Transverse colon (tissue), 4 donors: ENCODE measurements at regions not wholly inside any gene's neighbourhood (a gene's known extent, or its start where the extent isn't known, plus 50 kb on each side); places are given as distances from the start of the nearest gene placed in this dataset.

ENCODE experiments used
- DNase-seq: peaks from one replicate; pipeline ENCODE4 v3.0.0-alpha.2; 2019
- H3K27ac ChIP-seq, 4 donors: fragments of 200-600 bp; sonication (generic); 2 replicates each; pipeline ENCODE4 v1.5.1; 2016 to 2018; ENCODE audit warnings: inconsistent platforms in 4 of 4
- H3K27me3 ChIP-seq: fragments of 200-600 bp; sonication (generic); 2 replicates; pipeline ENCODE4 v1.5.1; 2017; ENCODE audit warnings: inconsistent platforms
- H3K36me3 ChIP-seq, 4 donors: fragments of 200-600 bp; sonication (generic); 2 replicates each; pipeline ENCODE4 v1.5.1; 2017 to 2019; ENCODE audit warnings: inconsistent platforms in 4 of 4
- H3K4me1 ChIP-seq, 4 donors: fragments of 200-600 bp; sonication (generic); 2 replicates each; pipeline ENCODE4 v1.5.1; 2017 to 2020; ENCODE audit warnings: inconsistent platforms in 4 of 4
- H3K4me3 ChIP-seq, 4 donors: fragments of 200-600 bp; sonication (generic); 1 replicate in 1 of 4; 2 replicates in 3 of 4; pipeline versions ENCODE4 v1.5.1 to v1.6.1; 2017 to 2019; ENCODE audit warnings: inconsistent platforms in 4 of 4
- H3K9me3 ChIP-seq, 2 donors: fragments of 200-600 bp; sonication (generic); 2 replicates each; pipeline ENCODE4 v1.5.1; 2017 to 2019; ENCODE audit warnings: inconsistent platforms in 2 of 2
- EP300 ChIP-seq: sonication (generic); formaldehyde crosslinking; IDR thresholded peaks from one replicate; pipeline ENCODE4 v1.6.1; 2017; ENCODE audit warnings: antibody characterized with exemption, low read depth
- POLR2A ChIP-seq: fragments of 450-650 bp; IDR thresholded peaks from one replicate; pipeline ENCODE4 v1.6.1; 2016; ENCODE audit warnings: antibody characterized with exemption, mild to moderate bottlenecking, moderate library complexity
- POLR2AphosphoS5 ChIP-seq, 3 donors: sonication (generic); formaldehyde crosslinking; IDR thresholded peaks; one replicate each; pipeline ENCODE4 v1.6.1; 2016; ENCODE audit warnings: antibody characterized with exemption in 3 of 3
- WGBS, 2 donors: methylation state at CpG; one replicate each; pipeline ENCODE4 v1.1.5; 2018; ENCODE audit warnings: low coverage in 1 of 2; 5-methylcytosine and 5-hydroxymethylcytosine counted together
- in situ Hi-C, 4 donors: fragments of 200-750 bp; cut with MboI; loops; one replicate each; pipeline versions ENCODE4 v1.15.0 to v1.15.1; 2017; ENCODE audit warnings: low sequenced_read_pairs in 3 of 4, low pct_ligation_motif_present in 1 of 4, low pct_unique_long_range_greater_than_20kb in 1 of 4
- intact Hi-C: fragments of 100-400 bp; cut with DNase I; formaldehyde crosslinking; loops from one replicate; pipeline ENCODE4 v1.15.1; 2023; ENCODE audit warnings: low total_unique reads
- TF ChIP-seq, protein P1 (sequence below), 5 experiments: fragments of 200-600 bp in 3 of 5; fragments of 450-650 bp in 2 of 5; sonication (generic) in 3 of 5; IDR thresholded peaks; 1 replicate in 2 of 5; 2 replicates in 3 of 5; pipeline ENCODE4 v1.5.1; 2016 to 2017; ENCODE audit warnings: antibody characterized with exemption in 5 of 5, inconsistent platforms in 3 of 5, mild to moderate bottlenecking in 2 of 5, moderate library complexity in 1 of 5

GRCh38 chr2:185607945-185608344, 130.7 kb upstream of the FSIP2 start:
- Histone ChIP-seq H3K4me3 (no peak overlapping the region), H3K36me3 (no peaks in the 10 kb centered on the region), H3K27ac (no peak overlapping the region), H3K27me3 (no peaks in the 10 kb centered on the region), H3K9me3 (no peaks in the 10 kb centered on the region), H3K4me1 (no peaks in the 10 kb centered on the region)
- intact Hi-C loops (no loop called here), in situ Hi-C loops (no loop called here)
- WGBS, 2 donors: 54 to 69% methylated on average over 1 of the region's 1 CpG
- TF ChIP-seq EP300 (no peak), POLR2A (no peak), POLR2AphosphoS5 (IDR thresholded peaks at IDR 0.05) (no peak)
- TF ChIP-seq, protein P1, sequence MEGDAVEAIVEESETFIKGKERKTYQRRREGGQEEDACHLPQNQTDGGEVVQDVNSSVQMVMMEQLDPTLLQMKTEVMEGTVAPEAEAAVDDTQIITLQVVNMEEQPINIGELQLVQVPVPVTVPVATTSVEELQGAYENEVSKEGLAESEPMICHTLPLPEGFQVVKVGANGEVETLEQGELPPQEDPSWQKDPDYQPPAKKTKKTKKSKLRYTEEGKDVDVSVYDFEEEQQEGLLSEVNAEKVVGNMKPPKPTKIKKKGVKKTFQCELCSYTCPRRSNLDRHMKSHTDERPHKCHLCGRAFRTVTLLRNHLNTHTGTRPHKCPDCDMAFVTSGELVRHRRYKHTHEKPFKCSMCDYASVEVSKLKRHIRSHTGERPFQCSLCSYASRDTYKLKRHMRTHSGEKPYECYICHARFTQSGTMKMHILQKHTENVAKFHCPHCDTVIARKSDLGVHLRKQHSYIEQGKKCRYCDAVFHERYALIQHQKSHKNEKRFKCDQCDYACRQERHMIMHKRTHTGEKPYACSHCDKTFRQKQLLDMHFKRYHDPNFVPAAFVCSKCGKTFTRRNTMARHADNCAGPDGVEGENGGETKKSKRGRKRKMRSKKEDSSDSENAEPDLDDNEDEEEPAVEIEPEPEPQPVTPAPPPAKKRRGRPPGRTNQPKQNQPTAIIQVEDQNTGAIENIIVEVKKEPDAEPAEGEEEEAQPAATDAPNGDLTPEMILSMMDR (IDR thresholded peaks at IDR 0.05): no peak
- no peak for DNase-seq

GRCh38 chr2:185608799-185609198, 129.8 kb upstream of the FSIP2 start:
- intact Hi-C loops: no loop called here
- Histone ChIP-seq H3K4me1 (no peaks in the 10 kb centered on the region), H3K27me3 (no peaks in the 10 kb centered on the region), H3K9me3 (no peaks in the 10 kb centered on the region), H3K27ac (no peak overlapping the region), H3K36me3 (no peaks in the 10 kb centered on the region), H3K4me3 (no peak overlapping the region)
- TF ChIP-seq, protein P1 (IDR thresholded peaks at IDR 0.05): peak in 1 of 5 experiments; percentile 3
- TF ChIP-seq POLR2AphosphoS5 (IDR thresholded peaks at IDR 0.05): no peak
- no peak for DNase-seq
- 49 to 60% methylated on average over 3 of the region's 3 CpGs for whole genome bisulfite sequencing, 2 donors
- in situ Hi-C loops: no loop called here

GRCh38 chr2:185610301-185610700, 128.3 kb upstream of the FSIP2 start:
- in situ Hi-C loops (no loop called here), intact Hi-C loops (no loop called here)
- no peak for DNase-seq
- Histone ChIP-seq H3K4me1 (no peaks in the 10 kb centered on the region), H3K36me3 (no peaks in the 10 kb centered on the region), H3K27ac (no peak overlapping the region), H3K27me3 (no peaks in the 10 kb centered on the region), H3K9me3 (no peaks in the 10 kb centered on the region), H3K4me3 (no peak overlapping the region)
- TF ChIP-seq, protein P1 (IDR thresholded peaks at IDR 0.05): no peak
- TF ChIP-seq POLR2A (no peak), POLR2AphosphoS5 (IDR thresholded peaks at IDR 0.05) (no peak), EP300 (no peak)
- 63 to 89% methylated on average over 1 of the region's 1 CpG for WGBS, 2 donors

DNA sequence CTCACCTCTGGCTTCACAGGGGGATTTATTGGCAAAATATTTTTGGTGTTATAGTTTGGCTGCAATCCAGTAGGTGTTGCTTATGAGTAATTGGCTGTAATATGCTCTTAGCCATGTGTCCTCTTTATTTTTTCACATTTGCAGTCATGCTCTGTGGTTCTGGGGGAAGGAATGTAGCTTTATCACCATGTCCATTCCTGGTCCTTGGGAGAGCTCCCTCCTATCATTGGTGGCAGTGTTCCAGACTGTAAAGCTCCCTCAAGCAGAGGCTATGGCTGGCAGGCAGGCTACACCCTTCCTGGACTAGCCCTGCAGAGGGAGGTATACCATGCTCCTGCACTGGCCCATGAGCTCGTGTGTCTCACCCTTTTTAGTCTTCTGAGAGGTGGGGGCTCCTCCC, 120.0 kb upstream of the FSIP2 start:
- no peak for DNase-seq
- no peaks in the 10 kb centered on the region for H3K27me3 ChIP-seq
- in situ Hi-C loops: no loop called here
- H3K36me3 ChIP-seq: no peaks in the 10 kb centered on the region
- H3K4me1 ChIP-seq: no peaks in the 10 kb centered on the region
- H3K9me3 ChIP-seq: no peaks in the 10 kb centered on the region
- H3K27ac ChIP-seq: no peak overlapping the region
- TF ChIP-seq POLR2AphosphoS5 (IDR thresholded peaks at IDR 0.05): no peak
- no peak for TF ChIP-seq POLR2A
- TF ChIP-seq, protein P1 (IDR thresholded peaks at IDR 0.05): no peak
- TF ChIP-seq EP300: no peak
- intact Hi-C loops: no loop called here
- H3K4me3 ChIP-seq: no peak overlapping the region
- WGBS, 2 donors: 50% methylated on average over 1 of the region's 1 CpG; no CpG with 5 or more reads in 1 of the 2 donors
